ENCODE measurements at regions not wholly inside any gene's neighbourhood (a gene's known extent, or its start where the extent isn't known, plus 50 kb on each side); places are given as distances from the start of the nearest gene placed in this dataset.

GRCh38 chr22:44609400-44609988 lies 92.5 kb upstream of the PRR5 start:
- H4K20me1 ChIP-seq (ENCODE audit: insufficient read depth): no peaks in the 10 kb centered on the region
- no TSS peak for BruUV-seq (replicated peaks)
- intact Hi-C loops (cut with micrococcal nuclease): no loop called here
- no peaks in the 10 kb centered on the region for H3K9me2 ChIP-seq (ENCODE audit: insufficient read depth)
- H3K27ac ChIP-seq (ENCODE audit: low read depth, low read length): no peak overlapping the region
- no peak overlapping the region for H3K9ac ChIP-seq (ENCODE audit: low read length)
- ATAC-seq: no peak
- DNase-seq (ENCODE audit: low read depth, low spot score): no peak
- no peaks in the 10 kb centered on the region for H3K79me2 ChIP-seq (ENCODE audit: insufficient read depth, low read length)
- H3K4me1 ChIP-seq (ENCODE audit: control insufficient read depth in 1 of 2, insufficient read depth in 2 of 2, low read length in 2 of 2): no peaks in the 10 kb centered on the region
- peaks cover 4 to 8% of the 10 kb centered on the region in 2 experiments; a peak in 2 of 4 replicates for H3K9me3 ChIP-seq (ENCODE audit: control insufficient read depth in 1 of 2, insufficient read depth in 1 of 2, low read depth in 1 of 2, low read length in 2 of 2)
- no peaks in the 10 kb centered on the region for H3K36me3 ChIP-seq (ENCODE audit: control insufficient read depth in 1 of 2, insufficient read depth in 2 of 2, low read length in 2 of 2)
- no peak overlapping the region for H2AFZ ChIP-seq (ENCODE audit: low read depth, low read length, poor library complexity, severe bottlenecking)
- no peak overlapping the region for H3K4me3 ChIP-seq (replicated peaks in 1 of 2; ENCODE audit: low read depth in 1 of 2, low read length in 2 of 2)
- RAD21 ChIA-PET (ENCODE audit: low non-redundant PET in 1 of 2, low total read pairs in 2 of 2, uncharacterized antibody in 2 of 2, unreplicated experiment in 2 of 2): no interaction called here
- H3K4me2 ChIP-seq (ENCODE audit: low read length): no peak overlapping the region
- CTCF ChIA-PET: no interaction called here
- POLR2A ChIA-PET: no interaction called here
- TF ChIP-seq CTCF (IDR thresholded peaks at IDR 0.05 in 2 of 3, conservative IDR thresholded peaks at IDR 0.05 in 1 of 3; ENCODE audit: borderline replicate concordance in 1 of 3, insufficient read depth in 1 of 3, low read depth in 2 of 3, low read length in 2 of 3) (no peak), RAD21 (IDR thresholded peaks at IDR 0.05; ENCODE audit: low read depth) (no peak), JUND (IDR thresholded peaks at IDR 0.05) (no peak), SRF (IDR thresholded peaks at IDR 0.05; ENCODE audit: low read depth) (no peak)
- 0 out of 2 replicates have a peak, but pooled peaks cover 4% of the 10 kb centered on the region for H3K27me3 ChIP-seq (ENCODE audit: insufficient read depth, low read length)

GRCh38 chr22:44608597-44609399 lies 93.2 kb upstream of the PRR5 start:
- Histone ChIP-seq H3K9me3 (ENCODE audit: control insufficient read depth in 1 of 2, insufficient read depth in 1 of 2, low read depth in 1 of 2, low read length in 2 of 2) (peaks cover 4 to 8% of the 10 kb centered on the region in 2 experiments; a peak in 2 of 4 replicates), H3K4me3 (replicated peaks in 1 of 2; ENCODE audit: low read depth in 1 of 2, low read length in 2 of 2) (no peak overlapping the region), H3K79me2 (ENCODE audit: insufficient read depth, low read length) (no peaks in the 10 kb centered on the region), H3K4me2 (ENCODE audit: low read length) (no peak overlapping the region), H3K36me3 (ENCODE audit: control insufficient read depth in 1 of 2, insufficient read depth in 2 of 2, low read length in 2 of 2) (no peaks in the 10 kb centered on the region), H3K4me1 (ENCODE audit: control insufficient read depth in 1 of 2, insufficient read depth in 2 of 2, low read length in 2 of 2) (no peaks in the 10 kb centered on the region), H3K27me3 (ENCODE audit: insufficient read depth, low read length) (0 out of 2 replicates have a peak, but pooled peaks cover 4% of the 10 kb centered on the region), H3K27ac (ENCODE audit: low read depth, low read length) (no peak overlapping the region), H4K20me1 (ENCODE audit: insufficient read depth) (no peaks in the 10 kb centered on the region), H2AFZ (ENCODE audit: low read depth, low read length, poor library complexity, severe bottlenecking) (no peak overlapping the region), H3K9ac (ENCODE audit: low read length) (no peak overlapping the region), H3K9me2 (ENCODE audit: insufficient read depth) (no peaks in the 10 kb centered on the region)
- TF ChIP-seq FOSL1 (IDR thresholded peaks at IDR 0.05; ENCODE audit: low read depth): no peak
- TF ChIP-seq POLR2AphosphoS5 (IDR thresholded peaks at IDR 0.05; ENCODE audit: low read depth, low read length): no peak
- no peak for TF ChIP-seq JUND (IDR thresholded peaks at IDR 0.05)
- no peak for TF ChIP-seq ZNF274 (IDR thresholded peaks at IDR 0.05; ENCODE audit: low read depth, low read length)
- DNase-seq (ENCODE audit: low read depth, low spot score) (no peak), ATAC-seq (no peak)
- ChIA-PET RAD21 (ENCODE audit: low non-redundant PET in 1 of 2, low total read pairs in 2 of 2, uncharacterized antibody in 2 of 2, unreplicated experiment in 2 of 2) (no interaction called here), CTCF (no interaction called here), POLR2A (no interaction called here)
- no TSS peak for BruUV-seq (replicated peaks)
- intact Hi-C loops (cut with micrococcal nuclease): no loop called here
